DMS53 (cell line): ENCODE measurements at regions not wholly inside any gene's neighbourhood (a gene's known extent, or its start where the extent isn't known, plus 50 kb on each side); places are given as distances from the start of the nearest gene placed in this dataset.

Experiments
- DNase-seq: peaks from one replicate; lab custom pipeline; 2025; lab: John Stamatoyannopoulos, UW

DNA sequence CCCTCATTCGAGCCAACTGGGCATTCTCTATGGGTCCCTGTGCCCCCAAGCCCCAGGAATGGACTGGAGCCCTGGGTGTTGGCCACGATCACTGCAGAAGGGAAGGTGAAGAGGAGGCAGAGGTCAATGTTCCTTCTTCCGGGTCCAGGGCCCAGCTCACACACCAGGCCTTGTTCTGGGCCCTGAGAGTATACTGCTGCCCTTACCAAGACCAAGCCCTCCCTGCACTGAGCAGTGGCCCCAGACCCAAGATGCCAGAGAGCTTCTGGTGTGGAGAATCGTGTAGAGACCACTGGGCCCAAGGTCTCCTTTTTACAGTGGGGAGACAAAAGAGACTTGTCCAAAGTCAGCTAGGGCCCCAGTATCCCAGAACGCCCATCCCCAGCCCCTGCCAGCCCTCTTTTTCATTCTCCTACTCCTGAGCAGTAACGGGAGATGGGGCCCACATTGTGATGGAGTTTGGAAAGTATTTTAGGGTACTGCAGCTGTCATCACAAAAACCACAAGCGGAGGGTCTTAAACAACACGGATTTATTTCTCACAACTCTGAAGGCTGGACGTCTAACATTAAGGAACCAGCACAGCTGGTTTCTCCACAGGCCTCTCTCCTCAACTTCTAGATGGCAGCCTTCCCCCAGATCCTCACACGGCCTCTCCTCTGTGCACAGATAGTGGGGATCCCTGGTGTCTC, 79.4 kb downstream of the PDGFA start:
- no peak for DNase-seq

DNA sequence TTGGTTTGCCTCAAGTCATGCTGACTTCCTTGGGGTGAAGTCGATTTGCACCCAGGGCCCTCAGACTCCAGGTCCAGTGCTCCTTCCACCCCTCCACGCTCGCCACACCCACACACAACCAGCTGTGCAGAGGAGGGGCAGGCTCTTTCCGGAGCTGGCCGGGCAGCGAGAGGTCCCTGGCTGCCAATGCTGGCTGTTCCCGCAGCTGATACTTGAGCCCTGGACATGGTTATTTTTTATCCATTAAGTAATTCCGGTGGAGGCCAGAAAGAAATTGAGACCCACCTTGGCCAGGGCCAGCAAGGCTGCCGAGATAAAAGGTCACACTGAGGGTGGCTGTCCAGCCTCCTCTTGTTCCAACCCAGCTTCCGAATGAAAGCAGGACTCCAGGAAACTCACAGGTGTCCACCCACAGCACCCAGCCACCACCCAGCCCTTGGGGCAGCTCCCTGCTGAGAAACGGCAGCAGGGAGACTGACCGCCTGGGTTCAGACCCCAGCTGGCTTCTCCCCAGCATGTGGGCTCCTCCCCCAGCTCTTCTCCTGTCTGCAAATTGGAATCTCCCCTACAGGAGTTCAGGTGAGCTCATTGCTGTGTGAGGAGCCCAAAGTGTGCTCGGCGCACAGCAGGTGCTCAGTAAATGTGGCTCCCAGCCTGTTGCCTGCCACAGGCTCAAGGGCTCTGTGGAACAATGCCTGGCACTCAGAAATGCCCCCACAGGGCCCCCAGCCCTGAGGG, 77.8 kb downstream of the PDGFA start:
- no peak for DNase-seq

DNA sequence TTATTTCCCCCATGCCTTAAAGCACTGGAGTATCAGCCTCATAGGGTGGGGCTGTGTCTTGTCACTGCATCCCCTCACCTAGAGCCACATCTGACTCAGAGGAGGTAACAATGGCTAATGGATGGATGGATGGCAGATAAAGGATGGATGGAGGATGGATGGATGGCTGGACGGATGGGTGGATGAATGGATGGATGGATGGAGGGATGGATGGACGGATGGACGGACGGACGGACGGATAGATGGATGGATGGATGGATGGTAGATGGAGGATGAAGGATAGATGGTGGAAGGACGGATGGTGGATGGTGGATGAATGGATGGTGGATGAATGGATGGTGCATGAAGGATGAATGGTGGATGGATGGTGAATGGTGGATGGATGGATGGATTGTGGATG, 77.2 kb downstream of the PDGFA start:
- no peak for DNase-seq

DNA sequence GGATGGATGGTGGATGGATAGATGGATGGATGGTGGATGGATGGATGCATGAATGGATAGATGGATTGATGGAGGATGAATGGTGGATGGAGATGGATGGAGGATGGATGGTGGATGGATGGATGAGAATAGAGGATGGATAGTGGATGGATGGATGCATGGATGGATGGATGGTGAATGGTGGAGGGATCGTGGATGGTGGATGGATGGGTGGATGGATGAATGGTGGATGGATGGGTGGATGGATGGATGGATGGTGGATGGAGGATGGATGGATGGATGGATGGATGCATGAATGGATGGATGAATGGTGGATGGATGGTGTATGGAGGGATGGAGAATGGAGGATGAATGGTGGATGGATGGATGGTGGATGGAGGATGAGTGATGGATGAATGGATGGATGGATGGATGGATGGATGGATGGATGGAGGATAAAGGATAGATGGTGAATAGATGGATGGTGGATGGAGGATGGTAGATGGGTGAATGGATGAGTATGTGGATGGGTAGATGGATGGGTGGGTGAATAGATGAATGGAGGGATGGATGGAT, 76.3 kb downstream of the PDGFA start:
- DNase-seq, result no peak

DNA sequence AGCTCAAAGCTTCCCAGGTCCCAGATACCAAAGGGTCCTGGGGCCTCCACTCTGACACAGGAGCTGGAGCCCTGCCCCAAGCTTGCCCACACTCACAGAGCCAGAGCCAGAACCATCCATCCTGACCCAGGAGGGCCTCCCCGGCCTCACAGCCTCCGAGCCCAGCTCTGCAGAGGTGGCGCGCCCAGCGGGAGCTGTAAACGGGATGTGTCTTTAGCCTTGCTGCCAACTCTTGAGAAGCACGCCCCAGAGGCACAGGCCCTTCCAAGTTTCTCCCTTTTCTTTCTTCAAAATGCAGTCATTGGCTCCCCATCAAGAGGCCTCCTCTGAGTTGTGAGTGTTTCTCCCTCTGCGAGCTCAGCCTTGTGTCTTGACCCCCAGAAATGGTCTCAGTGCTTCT, 75.0 kb downstream of the PDGFA start:
- no peak for DNase-seq

DNA sequence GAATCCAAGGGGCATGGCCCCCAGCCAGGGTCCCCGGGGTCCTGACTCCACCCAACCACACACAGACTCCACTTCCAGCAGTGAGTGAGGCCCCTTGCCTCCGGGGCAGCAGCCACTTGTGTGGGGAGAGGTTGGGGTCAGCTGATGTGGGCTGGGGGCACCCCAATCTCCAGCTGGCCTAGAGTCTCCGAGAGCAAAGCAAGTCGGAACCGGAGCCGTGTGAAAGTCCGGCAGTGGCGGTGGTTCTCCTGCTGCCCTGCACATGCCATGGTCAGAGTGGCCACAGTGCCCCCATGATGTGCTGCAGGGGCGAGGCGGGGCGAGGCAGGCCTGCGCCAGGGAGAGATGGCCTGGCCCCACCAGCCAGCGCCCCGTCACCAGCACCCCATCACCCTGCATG, 74.6 kb downstream of the PDGFA start:
- DNase-seq, result no peak

DNA sequence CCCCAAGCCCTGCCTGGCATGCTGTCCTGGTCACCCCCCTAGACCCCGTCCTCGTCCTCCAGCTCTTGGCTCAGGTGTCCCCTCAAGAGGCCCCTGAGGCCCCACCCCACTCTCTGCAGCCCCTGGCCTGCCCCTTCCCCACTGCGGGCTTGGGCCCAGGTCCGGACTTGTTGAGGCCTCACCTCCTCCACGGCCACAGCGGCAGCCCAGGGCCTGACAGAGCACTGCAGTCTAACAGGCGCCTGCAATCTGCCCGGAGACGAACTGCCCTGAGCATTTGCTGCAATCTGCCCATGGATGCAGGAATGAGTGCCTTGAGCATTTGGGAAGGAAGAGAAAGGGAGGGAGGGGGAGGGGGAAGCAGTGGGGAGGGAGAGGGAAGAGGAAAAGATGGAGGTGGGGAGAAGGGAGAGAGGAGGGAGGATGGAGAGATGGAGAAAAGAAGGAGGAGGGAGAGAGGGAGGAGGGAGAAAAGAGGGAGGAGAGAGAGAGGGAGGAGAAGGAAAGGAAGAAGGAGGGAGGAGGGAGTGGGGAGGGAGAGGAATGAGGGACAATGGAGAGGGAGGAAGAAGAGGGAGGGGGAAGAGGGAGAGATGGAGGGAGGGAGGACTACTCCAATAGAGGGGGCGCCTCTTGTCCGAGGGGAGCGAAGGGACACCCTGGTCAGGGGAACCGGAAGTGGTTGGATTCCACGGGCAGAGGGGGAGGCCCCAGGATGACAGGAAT, 73.9 kb downstream of the PDGFA start:
- no peak for DNase-seq

DNA sequence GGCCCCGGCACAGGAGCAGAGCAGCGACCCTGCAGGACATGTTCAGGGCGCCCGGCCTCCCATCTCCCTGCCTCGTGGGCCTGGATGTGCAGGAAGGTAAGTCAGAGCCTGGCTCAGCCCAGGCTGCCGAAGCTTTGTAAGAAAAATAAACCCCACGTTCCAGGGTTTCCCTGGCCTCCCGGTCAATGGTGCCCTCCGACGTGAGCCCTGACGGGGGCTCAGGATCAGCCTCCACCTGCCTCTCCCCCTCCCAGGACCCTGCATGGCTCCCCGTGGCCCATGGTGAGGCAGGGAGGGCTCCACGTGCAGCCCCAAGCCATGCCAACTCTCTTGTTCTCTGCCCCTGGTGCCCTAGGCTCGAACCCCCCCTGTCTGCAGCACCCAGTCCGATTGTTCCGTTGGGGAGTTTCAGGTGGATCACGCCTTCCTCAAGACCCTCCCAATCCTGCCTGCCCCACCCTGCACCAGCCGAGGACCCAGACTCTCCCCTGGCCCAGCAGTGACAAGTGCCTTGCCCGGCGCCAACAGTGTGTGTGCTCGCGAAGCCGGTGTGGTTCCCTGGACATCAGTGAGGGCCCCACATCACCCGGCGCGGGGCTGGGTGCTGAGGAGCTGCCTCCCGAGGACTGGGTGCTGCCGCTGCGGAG, 73.2 kb downstream of the PDGFA start:
- DNase-seq, result no peak
